Rectal smooth muscle tissue (tissue), 1 donor: ENCODE measurements at regions not wholly inside any gene's neighbourhood (a gene's known extent, or its start where the extent isn't known, plus 50 kb on each side); places are given as distances from the start of the nearest gene placed in this dataset.

ENCODE experiments used
- H3K27ac ChIP-seq: one replicate; pipeline ENCODE4 v1.7.0; 2013; ENCODE audit warnings: low read depth, low read length, inconsistent platforms
- H3K27me3 ChIP-seq: one replicate; pipeline ENCODE4 v1.7.0; 2013; ENCODE audit warnings: low read length; ENCODE audit not compliant: control insufficient read depth, insufficient read depth
- H3K36me3 ChIP-seq: one replicate; pipeline ENCODE4 v1.7.0; 2013; ENCODE audit warnings: low read length; ENCODE audit not compliant: control insufficient read depth, insufficient read depth
- H3K4me1 ChIP-seq: one replicate; pipeline ENCODE4 v1.7.0; 2013; ENCODE audit warnings: low read length; ENCODE audit not compliant: control insufficient read depth, insufficient read depth
- H3K4me3 ChIP-seq: one replicate; pipeline ENCODE4 v1.7.0; 2013; ENCODE audit warnings: low read length
- H3K9ac ChIP-seq: one replicate; pipeline ENCODE4 v1.7.0; 2013; ENCODE audit warnings: low read length

- H3K9ac ChIP-seq = no peak overlapping the region
- H3K27ac ChIP-seq = no peak overlapping the region
- no peaks in the 10 kb centered on the region for H3K4me1 ChIP-seq
- no peaks in the 10 kb centered on the region for H3K27me3 ChIP-seq
- no peaks in the 10 kb centered on the region for H3K36me3 ChIP-seq
- no peak overlapping the region for H3K4me3 ChIP-seq
Observed at GRCh38 chr16:56109994-56110393, 81.3 kb upstream of the GNAO1 start.

- Histone ChIP-seq H3K27me3 (no peaks in the 10 kb centered on the region), H3K9ac (no peak overlapping the region), H3K4me1 (no peaks in the 10 kb centered on the region), H3K4me3 (no peak overlapping the region), H3K36me3 (no peaks in the 10 kb centered on the region), H3K27ac (no peak overlapping the region)
Observed at GRCh38 chr16:56109205-56109604, 82.1 kb upstream of the GNAO1 start.

- no peaks in the 10 kb centered on the region for H3K36me3 ChIP-seq
- no peak overlapping the region for H3K9ac ChIP-seq
- H3K27ac ChIP-seq = no peak overlapping the region
- H3K27me3 ChIP-seq = no peaks in the 10 kb centered on the region
- H3K4me3 ChIP-seq = no peak overlapping the region
- H3K4me1 ChIP-seq = no peaks in the 10 kb centered on the region
Observed at GRCh38 chr16:56108724-56109123, 82.6 kb upstream of the GNAO1 start.

- no peaks in the 10 kb centered on the region for H3K27me3 ChIP-seq
- H3K4me1 ChIP-seq = no peaks in the 10 kb centered on the region
- no peaks in the 10 kb centered on the region for H3K36me3 ChIP-seq
- no peak overlapping the region for H3K4me3 ChIP-seq
- H3K9ac ChIP-seq = no peak overlapping the region
- H3K27ac ChIP-seq = no peak overlapping the region
Observed at GRCh38 chr16:56108056-56108471, 83.2 kb upstream of the GNAO1 start.

- H3K9ac ChIP-seq = no peak overlapping the region
- H3K27ac ChIP-seq = no peak overlapping the region
- no peaks in the 10 kb centered on the region for H3K27me3 ChIP-seq
- H3K36me3 ChIP-seq = no peaks in the 10 kb centered on the region
- no peak overlapping the region for H3K4me3 ChIP-seq
- peaks cover 10% of the 10 kb centered on the region for H3K4me1 ChIP-seq
Observed at GRCh38 chr16:56106527-56106926, 84.8 kb upstream of the GNAO1 start.

DNA sequence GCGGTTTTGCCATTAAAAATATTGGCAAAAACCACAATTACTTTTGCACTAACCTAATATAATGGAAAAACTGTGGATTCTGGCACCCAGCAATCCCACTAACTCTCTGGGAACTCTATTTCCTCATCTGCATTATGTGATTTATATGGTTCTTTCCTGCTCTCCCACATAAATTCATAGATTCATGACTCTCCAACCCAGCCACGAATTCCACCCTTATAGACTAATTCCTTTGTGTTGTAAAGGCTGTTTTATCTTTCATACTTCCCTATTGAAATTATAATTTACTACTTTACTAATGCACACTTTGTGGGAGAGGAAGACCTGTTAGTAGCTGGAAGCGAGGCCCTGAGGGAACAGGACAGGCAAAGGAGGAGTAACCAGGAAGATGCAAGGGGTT lies 88.4 kb upstream of the GNAO1 start:
- H3K27ac ChIP-seq = peak overlapping the region; percentile 35
- H3K27me3 ChIP-seq = no peaks in the 10 kb centered on the region
- no peak overlapping the region for H3K9ac ChIP-seq
- H3K36me3 ChIP-seq = no peaks in the 10 kb centered on the region
- peaks cover 11% of the 10 kb centered on the region for H3K4me1 ChIP-seq
- H3K4me3 ChIP-seq = no peak overlapping the region

DNA sequence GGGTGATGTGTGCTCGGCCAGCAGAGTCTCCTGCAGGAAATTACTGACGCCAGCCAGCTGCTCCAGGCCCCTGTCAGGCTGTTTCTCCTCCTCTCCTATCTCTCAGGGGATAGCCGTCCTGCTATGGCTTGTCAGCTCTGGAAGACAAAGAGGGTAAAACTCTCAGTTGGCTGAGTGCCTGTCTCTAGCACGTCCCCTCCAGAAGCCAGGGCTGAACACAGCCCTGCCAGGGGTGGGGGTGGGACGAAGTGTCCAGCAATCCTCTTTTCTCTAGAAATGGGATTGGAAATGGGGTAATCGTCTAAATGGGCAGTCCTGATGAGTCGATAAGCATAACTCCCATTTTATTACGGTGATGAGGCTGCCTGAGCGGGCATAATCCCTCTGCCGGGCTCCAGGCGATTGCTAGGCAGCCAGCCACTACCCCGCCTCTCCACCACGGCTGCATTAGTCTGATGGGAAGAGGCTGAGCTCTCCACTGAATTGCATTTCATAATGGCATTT lies 89.1 kb upstream of the GNAO1 start:
- H3K27ac ChIP-seq = peak overlapping the region; percentile 80
- H3K27me3 ChIP-seq = no peaks in the 10 kb centered on the region
- H3K9ac ChIP-seq = no peak overlapping the region
- H3K4me3 ChIP-seq = peak overlapping the region; percentile 40
- peaks cover 11% of the 10 kb centered on the region for H3K4me1 ChIP-seq
- no peaks in the 10 kb centered on the region for H3K36me3 ChIP-seq

DNA sequence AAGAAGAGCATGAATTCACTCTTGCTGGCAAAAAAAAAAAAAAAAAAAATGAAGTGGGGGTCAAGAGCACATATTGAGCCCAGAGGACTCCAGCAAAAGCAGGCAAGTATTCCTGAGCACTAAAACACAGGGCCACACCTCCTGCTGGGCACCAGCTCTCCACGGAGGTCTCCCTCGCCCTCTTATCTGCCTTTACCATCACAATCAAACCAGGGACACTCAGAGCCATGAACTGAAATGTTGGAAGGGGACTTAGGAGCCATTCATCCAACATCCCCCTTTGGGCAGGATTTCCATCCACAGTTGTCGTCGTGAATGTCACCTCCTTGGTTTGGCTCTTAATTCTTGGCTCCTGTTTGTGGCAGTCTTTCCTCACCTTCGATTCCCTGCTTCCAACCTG lies 89.8 kb upstream of the GNAO1 start:
- peaks cover 11% of the 10 kb centered on the region for H3K4me1 ChIP-seq
- H3K36me3 ChIP-seq = no peaks in the 10 kb centered on the region
- no peak overlapping the region for H3K27ac ChIP-seq
- H3K27me3 ChIP-seq = no peaks in the 10 kb centered on the region
- H3K9ac ChIP-seq = no peak overlapping the region
- H3K4me3 ChIP-seq = no peak overlapping the region

- no peak overlapping the region for H3K27ac ChIP-seq
- H3K27me3 ChIP-seq = no peaks in the 10 kb centered on the region
- peaks cover 8% of the 10 kb centered on the region for H3K4me1 ChIP-seq
- no peak overlapping the region for H3K9ac ChIP-seq
- H3K4me3 ChIP-seq = no peak overlapping the region
- H3K36me3 ChIP-seq = no peaks in the 10 kb centered on the region
Observed at GRCh38 chr16:56097306-56097705, 94.0 kb upstream of the GNAO1 start.

DNA sequence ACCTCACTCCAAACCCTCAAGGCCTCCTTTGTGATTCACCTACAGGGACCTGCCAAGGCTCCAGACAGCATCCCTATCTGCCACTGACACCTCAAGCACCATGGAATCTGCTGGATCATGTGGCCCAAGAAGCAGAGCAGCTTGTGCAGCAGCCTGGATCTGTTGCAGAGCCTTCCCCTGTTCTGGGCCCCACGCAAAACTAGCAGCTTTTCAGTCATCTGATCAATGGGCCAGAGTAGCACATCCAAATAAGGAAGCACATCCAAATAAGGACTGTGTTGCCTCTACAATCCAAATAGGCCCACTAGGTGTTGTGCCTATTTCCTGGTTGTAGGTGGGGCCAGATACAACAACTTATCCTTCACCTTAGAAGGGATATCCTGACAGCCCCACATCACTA lies 97.1 kb upstream of the GNAO1 start:
- Histone ChIP-seq H3K27me3 (no peaks in the 10 kb centered on the region), H3K4me1 (no peaks in the 10 kb centered on the region), H3K4me3 (no peak overlapping the region), H3K27ac (no peak overlapping the region), H3K9ac (no peak overlapping the region), H3K36me3 (no peaks in the 10 kb centered on the region)

DNA sequence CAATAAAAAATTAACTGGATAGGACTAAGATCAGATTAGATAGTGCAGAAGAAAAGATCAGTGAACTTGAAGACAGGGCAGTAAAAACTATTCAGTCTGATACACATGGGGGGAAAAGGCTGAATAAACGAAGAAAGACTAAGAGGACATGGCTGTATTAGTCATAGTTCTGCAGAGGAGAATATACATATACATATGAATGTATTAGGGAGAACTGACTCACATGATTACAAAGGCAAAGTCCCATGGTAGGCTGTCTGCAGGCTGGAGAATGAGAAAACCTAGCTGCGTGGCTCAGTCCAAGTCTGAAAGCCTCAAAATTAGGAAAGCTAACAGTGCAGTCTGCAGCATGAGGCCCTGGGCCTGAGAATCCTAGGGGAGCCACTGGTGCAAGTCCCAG lies 98.2 kb upstream of the GNAO1 start:
- H3K4me3 ChIP-seq = no peak overlapping the region
- H3K36me3 ChIP-seq = no peaks in the 10 kb centered on the region
- no peaks in the 10 kb centered on the region for H3K4me1 ChIP-seq
- no peak overlapping the region for H3K27ac ChIP-seq
- no peaks in the 10 kb centered on the region for H3K27me3 ChIP-seq
- no peak overlapping the region for H3K9ac ChIP-seq

DNA sequence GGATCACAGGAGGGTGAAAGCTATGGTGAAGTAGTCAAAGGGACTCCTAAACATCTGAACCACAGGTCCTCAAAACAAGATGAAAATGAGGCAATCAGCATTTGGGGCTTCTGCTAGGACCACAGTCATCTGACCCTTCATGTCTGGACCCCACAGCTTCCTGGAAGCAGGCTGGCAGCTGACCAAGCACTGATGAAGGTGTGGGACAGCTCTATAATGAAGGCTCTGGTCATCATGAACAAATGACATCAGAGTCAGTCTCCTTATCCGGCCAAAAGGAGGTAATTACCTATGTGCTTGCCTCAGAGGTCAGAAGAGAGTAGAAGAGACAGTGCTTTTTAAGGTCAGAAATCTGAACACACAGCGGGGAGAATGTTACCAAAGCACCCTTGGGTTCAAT lies 101.2 kb upstream of the GNAO1 start:
- Histone ChIP-seq H3K9ac (no peak overlapping the region), H3K27ac (no peak overlapping the region), H3K4me3 (no peak overlapping the region), H3K27me3 (no peaks in the 10 kb centered on the region), H3K36me3 (no peaks in the 10 kb centered on the region), H3K4me1 (no peaks in the 10 kb centered on the region)

- H3K4me1 ChIP-seq = no peaks in the 10 kb centered on the region
- no peak overlapping the region for H3K4me3 ChIP-seq
- H3K36me3 ChIP-seq = no peaks in the 10 kb centered on the region
- H3K9ac ChIP-seq = no peak overlapping the region
- no peaks in the 10 kb centered on the region for H3K27me3 ChIP-seq
- no peak overlapping the region for H3K27ac ChIP-seq
Observed at GRCh38 chr16:56087626-56088025, 103.7 kb upstream of the GNAO1 start.
